GM12878 (cell line): ENCODE measurements at regions not wholly inside any gene's neighbourhood (a gene's known extent, or its start where the extent isn't known, plus 50 kb on each side); places are given as distances from the start of the nearest gene placed in this dataset.

ENCODE experiments used
- ATAC-seq: fragments of 200-7000 bp; cut with Tn5 transposase; 3 replicates; pipeline ENCODE4 v1.9.1; 2020; ENCODE audit warnings: mild to moderate bottlenecking, moderate library complexity
- BruUV-seq: library from RNA; stranded (reverse); fragments of 400-500 nt; replicated peaks from 2 replicates; lab custom pipeline; 2021; lab: Mats Ljungman, UMichigan
- CTCF ChIA-PET: fragments of 300-600 bp; sonication (Branson Sonifier 250); formaldehyde crosslinking; extraction: SDS; loops from one replicate; lab custom pipeline; 2021; ENCODE audit warnings: inconsistent platforms; lab: Yijun Ruan, JAX
- POLR2A ChIA-PET: fragments of 350-600 bp; formaldehyde crosslinking; extraction: SDS; loops from one replicate; lab custom pipeline; 2021; ENCODE audit warnings: inconsistent platforms; lab: Charles Lee
- RAD21 ChIA-PET: fragments of 300-600 bp; sonication (Branson Sonifier 250); formaldehyde crosslinking; loops from one replicate; lab custom pipeline; 2023; ENCODE audit warnings: antibody characterized with exemption; ENCODE audit not compliant: unreplicated experiment; lab: Charles Lee
- SMC1A ChIA-PET: fragments of 300-600 bp; sonication (Branson Sonifier 250); formaldehyde crosslinking; loops from one replicate; lab custom pipeline; 2023; ENCODE audit not compliant: unreplicated experiment, uncharacterized antibody; lab: Charles Lee
- DNase-seq: peaks from one replicate; pipeline ENCODE4 v3.0.0-alpha.2; 2011; ENCODE audit warnings: low read depth, low spot score
- FAIRE-seq: peaks from 3 replicates; lab custom pipeline; 2011; peaks lifted over from hg19 to GRCh38; lab: Jason Lieb, UNC
- H2AFZ ChIP-seq: 2 replicates; pipeline ENCODE4 v1.6.0; 2011; ENCODE audit warnings: low read depth, low read length, control low read depth; ENCODE audit not compliant: control insufficient read depth
- H3K27ac ChIP-seq: 2 replicates; pipeline ENCODE4 v1.5.1; 2011; ENCODE audit warnings: control low read depth; ENCODE audit not compliant: control insufficient read depth, insufficient read depth
- H3K27me3 ChIP-seq, 2 experiments: replicated peaks in 1 of 2; 2 replicates each; pipeline versions ENCODE4 v1.6.0 to v1.6.1; 2011; ENCODE audit warnings: low read length in 1 of 2; ENCODE audit not compliant: control insufficient read depth in 2 of 2, insufficient read depth in 2 of 2
- H3K36me3 ChIP-seq, 2 experiments: 2 replicates each; pipeline ENCODE4 v1.5.1; 2011; ENCODE audit warnings: low read length in 1 of 2; ENCODE audit not compliant: control insufficient read depth in 2 of 2, insufficient read depth in 2 of 2
- H3K4me1 ChIP-seq: 2 replicates; pipeline ENCODE4 v1.6.1; 2011; ENCODE audit warnings: mild to moderate bottlenecking, low read length, moderate library complexity, mixed read lengths; ENCODE audit not compliant: control insufficient read depth, insufficient read depth
- H3K4me2 ChIP-seq: 2 replicates; pipeline ENCODE4 v1.6.0; 2011; ENCODE audit warnings: control low read depth; ENCODE audit not compliant: control insufficient read depth, insufficient read depth
- H3K4me3 ChIP-seq: fragments of 200-600 bp; sonication (generic); 2 replicates; pipeline ENCODE4 v1.5.1; 2016
- H3K79me2 ChIP-seq: 2 replicates; pipeline ENCODE4 v1.6.0; 2011; ENCODE audit warnings: low read length; ENCODE audit not compliant: control insufficient read depth, insufficient read depth
- H3K9ac ChIP-seq: 2 replicates; pipeline ENCODE4 v1.8.0; 2011; ENCODE audit warnings: low read length, control low read depth, mixed read lengths; ENCODE audit not compliant: control insufficient read depth, insufficient read depth
- H3K9me3 ChIP-seq: replicated peaks from 3 replicates; pipeline ENCODE4 v1.5.1; 2011; ENCODE audit warnings: mild to moderate bottlenecking, low read length; ENCODE audit not compliant: control insufficient read depth, insufficient read depth
- H4K20me1 ChIP-seq: 2 replicates; pipeline ENCODE4 v1.6.0; 2011; ENCODE audit not compliant: control insufficient read depth, insufficient read depth
- ATF7 ChIP-seq: fragments of 450-650 bp; IDR thresholded peaks from 2 replicates; pipeline ENCODE4 v1.6.1; 2016; ENCODE audit warnings: low read depth, mild to moderate bottlenecking
- BCL11A ChIP-seq: IDR thresholded peaks from 2 replicates; pipeline ENCODE4 v1.6.1; 2011; ENCODE audit warnings: low read depth, low read length
- BHLHE40 ChIP-seq, 2 experiments: fragments of 450-650 bp in 1 of 2; IDR thresholded peaks; 2 replicates each; pipeline ENCODE4 v1.6.1; 2011 to 2017; ENCODE audit warnings: low read depth in 2 of 2, borderline replicate concordance in 1 of 2, improper control_type of control experiment in 1 of 2, low read length in 1 of 2, mild to moderate bottlenecking in 1 of 2
- CBX5 ChIP-seq: sonication (generic); IDR thresholded peaks from 2 replicates; pipeline ENCODE4 v1.6.1; 2016; ENCODE audit warnings: low read depth, moderate library complexity, mild to moderate bottlenecking, inconsistent platforms
- GABPA ChIP-seq: IDR thresholded peaks from 2 replicates; pipeline ENCODE4 v1.6.1; 2014; ENCODE audit warnings: antibody characterized with exemption, low read depth, mild to moderate bottlenecking, inconsistent platforms
- KDM1A ChIP-seq: fragments of 200-600 bp; sonication (generic); IDR thresholded peaks from 2 replicates; pipeline ENCODE4 v1.6.1; 2016; ENCODE audit warnings: borderline replicate concordance
- MYB ChIP-seq: fragments of 150-350 bp; IDR thresholded peaks from 2 replicates; pipeline ENCODE4 v1.6.1; 2014; ENCODE audit warnings: mild to moderate bottlenecking, low read depth, low read length, borderline replicate concordance
- POLR2AphosphoS2 ChIP-seq: IDR thresholded peaks from 2 replicates; pipeline ENCODE4 v1.6.1; 2011; ENCODE audit warnings: low read depth, mild to moderate bottlenecking, low read length, improper control_type of control experiment, moderate library complexity
- RELA ChIP-seq: fragments of 450-650 bp; IDR thresholded peaks from 2 replicates; pipeline ENCODE4 v1.8.0; 2014; ENCODE audit warnings: borderline replicate concordance; ENCODE audit not compliant: partially characterized antibody
- SMAD1 ChIP-seq: fragments of 450-650 bp; IDR thresholded peaks from 2 replicates; pipeline ENCODE4 v1.6.1; 2018; ENCODE audit warnings: mild to moderate bottlenecking, low read depth; ENCODE audit not compliant: partially characterized antibody
- SREBF1 ChIP-seq: IDR thresholded peaks from 2 replicates; pipeline ENCODE4 v1.6.1; 2012; ENCODE audit warnings: mild to moderate bottlenecking, low read length
- STAT1 ChIP-seq: fragments of 450-650 bp; conservative IDR thresholded peaks from 2 replicates; pipeline ENCODE4 v1.6.1; 2014; ENCODE audit warnings: antibody characterized with exemption, mild to moderate bottlenecking
- STAT3 ChIP-seq: IDR thresholded peaks from 2 replicates; pipeline ENCODE4 v1.6.1; 2011; ENCODE audit warnings: low read depth, low read length, improper control_type of control experiment
- TCF12 ChIP-seq: IDR thresholded peaks from 2 replicates; pipeline ENCODE4 v1.6.1; 2011; ENCODE audit warnings: low read depth, mild to moderate bottlenecking, low read length
- YBX1 ChIP-seq: fragments of 450-650 bp; IDR thresholded peaks from 2 replicates; pipeline ENCODE4 v1.6.1; 2016; ENCODE audit warnings: antibody characterized with exemption
- ZNF274 ChIP-seq: IDR thresholded peaks from one replicate; pipeline ENCODE4 v1.8.0; 2011; ENCODE audit not compliant: insufficient read length, insufficient read depth
- WGBS: methylation state at CpG from one replicate; pipeline ENCODE4 v1.1.6; 2016; ENCODE audit warnings: low lambda C conversion rate; ENCODE audit not compliant: insufficient replicate concordance, insufficient coverage; ENCODE audit errors: missing lambda C conversion rate; 5-methylcytosine and 5-hydroxymethylcytosine counted together
- in situ Hi-C: fragments of 300-500 bp; cut with MboI; formaldehyde crosslinking; loops from 9 replicates; pipeline ENCODE4 v1.14.3; 2018; ENCODE audit warnings: mixed read lengths
- intact Hi-C: fragments of 100-400 bp; cut with micrococcal nuclease; formaldehyde crosslinking; loops from one replicate; pipeline ENCODE4 v1.14.2; 2022; ENCODE audit not compliant: unreplicated experiment
- TF ChIP-seq, protein P1 (sequence below): fragments of 450-650 bp; formaldehyde crosslinking; IDR thresholded peaks from 2 replicates; pipeline ENCODE4 v1.5.0; 2022; ENCODE audit warnings: mild to moderate bottlenecking, missing genetic modification characterization
- TF ChIP-seq, protein P2 (sequence below): fragments of 450-650 bp; IDR thresholded peaks from 2 replicates; pipeline ENCODE4 v1.6.1; 2016; ENCODE audit warnings: mild to moderate bottlenecking

GRCh38 chr2:64329848-64330247 lies 124.1 kb upstream of the LGALSL start:
- ChIA-PET CTCF (interaction anchor here (0.7 to 10.3 kb wide), 77 partner anchors 11 to 1335 kb away, joined by 3 to 467 read pairs (median 7); partner anchors contain the start of gene AFTPH), RAD21 (interaction anchor here (0.8 to 9.6 kb wide), 52 partner anchors 11 to 726 kb away, joined by 3 to 358 read pairs (median 6); partner anchors contain the start of genes AFTPH, CEP68 and LGALSL), POLR2A (interaction anchor here (0.7 to 5.0 kb wide), 9 partner anchors 15 to 284 kb away, joined by 3 to 49 read pairs (median 8); partner anchors contain the start of gene AFTPH), SMC1A (interaction anchor here (0.6 to 11.4 kb wide), 63 partner anchors 12 to 857 kb away, joined by 3 to 333 read pairs (median 6); partner anchors contain the start of gene AFTPH)
- Histone ChIP-seq H3K79me2 (no peaks in the 10 kb centered on the region), H3K9me3 (no peaks in the 10 kb centered on the region), H3K27me3 (no peaks in the 10 kb centered on the region), H4K20me1 (no peaks in the 10 kb centered on the region), H2AFZ (no peak overlapping the region), H3K27ac (no peak overlapping the region), H3K4me2 (no peak overlapping the region), H3K36me3 (no peaks in the 10 kb centered on the region), H3K9ac (no peak overlapping the region), H3K4me1 (peaks cover 45% of the 10 kb centered on the region), H3K4me3 (no peak overlapping the region)
- FAIRE-seq (no peak), DNase-seq (no peak), ATAC-seq (no peak)
- BruUV-seq = no TSS peak
- WGBS = 25% methylated on average over 2 of the region's 2 CpGs
- intact Hi-C loops = loop anchor here (2.0 to 5.0 kb wide), 4 partner anchors 68 to 712 kb away; no protein-coding TSS in a partner anchor
- TF ChIP-seq, protein P1, sequence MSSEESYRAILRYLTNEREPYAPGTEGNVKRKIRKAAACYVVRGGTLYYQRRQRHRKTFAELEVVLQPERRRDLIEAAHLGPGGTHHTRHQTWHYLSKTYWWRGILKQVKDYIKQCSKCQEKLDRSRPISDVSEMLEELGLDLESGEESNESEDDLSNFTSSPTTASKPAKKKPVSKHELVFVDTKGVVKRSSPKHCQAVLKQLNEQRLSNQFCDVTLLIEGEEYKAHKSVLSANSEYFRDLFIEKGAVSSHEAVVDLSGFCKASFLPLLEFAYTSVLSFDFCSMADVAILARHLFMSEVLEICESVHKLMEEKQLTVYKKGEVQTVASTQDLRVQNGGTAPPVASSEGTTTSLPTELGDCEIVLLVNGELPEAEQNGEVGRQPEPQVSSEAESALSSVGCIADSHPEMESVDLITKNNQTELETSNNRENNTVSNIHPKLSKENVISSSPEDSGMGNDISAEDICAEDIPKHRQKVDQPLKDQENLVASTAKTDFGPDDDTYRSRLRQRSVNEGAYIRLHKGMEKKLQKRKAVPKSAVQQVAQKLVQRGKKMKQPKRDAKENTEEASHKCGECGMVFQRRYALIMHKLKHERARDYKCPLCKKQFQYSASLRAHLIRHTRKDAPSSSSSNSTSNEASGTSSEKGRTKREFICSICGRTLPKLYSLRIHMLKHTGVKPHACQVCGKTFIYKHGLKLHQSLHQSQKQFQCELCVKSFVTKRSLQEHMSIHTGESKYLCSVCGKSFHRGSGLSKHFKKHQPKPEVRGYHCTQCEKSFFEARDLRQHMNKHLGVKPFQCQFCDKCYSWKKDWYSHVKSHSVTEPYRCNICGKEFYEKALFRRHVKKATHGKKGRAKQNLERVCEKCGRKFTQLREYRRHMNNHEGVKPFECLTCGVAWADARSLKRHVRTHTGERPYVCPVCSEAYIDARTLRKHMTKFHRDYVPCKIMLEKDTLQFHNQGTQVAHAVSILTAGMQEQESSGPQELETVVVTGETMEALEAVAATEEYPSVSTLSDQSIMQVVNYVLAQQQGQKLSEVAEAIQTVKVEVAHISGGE (CRISPR knock-in tag) = no peak
- TF ChIP-seq CBX5 (no peak), ZNF274 (no peak), STAT3 (no peak), POLR2AphosphoS2 (no peak), YBX1 (no peak), ATF7 (no peak), RELA (no peak), MYB (no peak), BCL11A (no peak), SMAD1 (no peak), SREBF1 (no peak), STAT1 (no peak), KDM1A (no peak), TCF12 (no peak), GABPA (no peak), BHLHE40 (IDR thresholded peaks at IDR 0.05; ENCODE audit: borderline replicate concordance in 1 of 2, low read depth in 2 of 2, low read length in 1 of 2) (no peak)
- TF ChIP-seq, protein P2, sequence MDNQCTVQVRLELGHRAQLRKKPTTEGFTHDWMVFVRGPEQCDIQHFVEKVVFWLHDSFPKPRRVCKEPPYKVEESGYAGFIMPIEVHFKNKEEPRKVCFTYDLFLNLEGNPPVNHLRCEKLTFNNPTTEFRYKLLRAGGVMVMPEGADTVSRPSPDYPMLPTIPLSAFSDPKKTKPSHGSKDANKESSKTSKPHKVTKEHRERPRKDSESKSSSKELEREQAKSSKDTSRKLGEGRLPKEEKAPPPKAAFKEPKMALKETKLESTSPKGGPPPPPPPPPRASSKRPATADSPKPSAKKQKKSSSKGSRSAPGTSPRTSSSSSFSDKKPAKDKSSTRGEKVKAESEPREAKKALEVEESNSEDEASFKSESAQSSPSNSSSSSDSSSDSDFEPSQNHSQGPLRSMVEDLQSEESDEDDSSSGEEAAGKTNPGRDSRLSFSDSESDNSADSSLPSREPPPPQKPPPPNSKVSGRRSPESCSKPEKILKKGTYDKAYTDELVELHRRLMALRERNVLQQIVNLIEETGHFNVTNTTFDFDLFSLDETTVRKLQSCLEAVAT = no peak
- in situ Hi-C loops = loop anchor here (5.0 kb wide), 6 partner anchors 157 to 707 kb away; no protein-coding TSS in a partner anchor
